ENCODE measurements at regions not wholly inside any gene's neighbourhood (a gene's known extent, or its start where the extent isn't known, plus 50 kb on each side); places are given as distances from the start of the nearest gene placed in this dataset.
"Not testable (repeated sequence)": the region's sequence is repeated elsewhere in the genome, so short reads cannot be mapped to it uniquely, and the experiment has no call there.

DNA sequence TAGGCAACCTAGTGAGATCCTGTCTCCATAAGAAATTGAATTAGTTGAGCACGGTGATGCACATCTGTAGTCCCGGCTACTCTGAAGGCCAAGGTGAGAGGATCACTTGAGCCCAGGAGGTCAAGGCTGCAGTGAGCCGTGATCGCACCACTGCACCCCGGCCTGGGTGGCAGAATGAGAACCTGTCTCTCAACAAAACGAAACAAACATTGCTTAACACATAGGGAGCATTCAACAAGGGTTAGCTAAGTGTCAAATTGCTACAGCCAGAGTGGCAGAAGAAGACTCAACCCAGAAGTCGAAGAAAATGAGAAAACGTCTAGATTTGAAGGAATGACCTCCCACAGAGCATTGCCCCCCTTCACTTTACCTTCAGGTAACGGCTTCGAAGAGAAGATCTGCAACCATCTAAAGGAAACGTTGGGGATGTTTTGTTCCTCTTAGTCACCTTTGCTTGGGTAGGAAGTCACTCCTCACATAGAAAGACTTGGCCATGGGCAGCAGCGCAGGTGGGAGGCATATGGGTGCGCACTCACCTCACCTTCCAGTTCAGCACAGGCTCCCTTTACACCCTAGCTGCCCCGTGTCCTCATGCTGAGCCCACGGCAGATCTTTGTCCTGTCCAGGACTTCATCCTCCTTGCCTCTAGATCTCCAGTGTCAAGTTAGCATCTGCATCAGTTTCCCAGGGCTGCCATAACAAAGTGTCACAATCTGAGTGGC is 63.7 kb upstream of the SHLD1 start:
- H3F3A ChIP-seq (replicated peaks; ENCODE audit: insufficient read depth) = no peaks in the 10 kb centered on the region
- WGBS (ENCODE audit: low lambda C conversion rate) = 69% methylated on average over 15 of the region's 15 CpGs
- H4K20me1 ChIP-seq (ENCODE audit: insufficient read depth) = no peaks in the 10 kb centered on the region
- no peaks in the 10 kb centered on the region for H3K9me2 ChIP-seq
- no peaks in the 10 kb centered on the region for H3K36me3 ChIP-seq (replicated peaks in 1 of 2; ENCODE audit: control insufficient read depth in 1 of 2, insufficient read depth in 2 of 2, low read length in 1 of 2)
- no peak overlapping the region for H3K27ac ChIP-seq (ENCODE audit: low read depth in 2 of 2, low read length in 1 of 2)
- TF ChIP-seq CTCF (IDR thresholded peaks at IDR 0.05) (no peak), SMC3 (IDR thresholded peaks at IDR 0.05; ENCODE audit: low read depth, low read length) (no peak), NFIC (IDR thresholded peaks at IDR 0.05; ENCODE audit: borderline replicate concordance) (no peak), NRF1 (IDR thresholded peaks at IDR 0.05; ENCODE audit: low read depth, low read length) (no peak)
- H3K9me3 ChIP-seq = no peaks in the 10 kb centered on the region
- no peak for DNase-seq
- H3K79me2 ChIP-seq (ENCODE audit: insufficient read depth) = no peaks in the 10 kb centered on the region
- no peaks in the 10 kb centered on the region for H3K27me3 ChIP-seq (ENCODE audit: insufficient read depth)
- ChIA-PET CTCF (interaction anchor here (1.0 kb wide), 1 partner anchor 9 kb away, joined by 4 read pairs; no protein-coding TSS in a partner anchor), POLR2A (no interaction called here)
- H3K9ac ChIP-seq = no peak overlapping the region
- peaks cover 0 to 2% of the 10 kb centered on the region in 2 experiments; a peak in 1 of 4 replicates for H3K4me1 ChIP-seq (ENCODE audit: control insufficient read depth in 1 of 2, insufficient read depth in 2 of 2, low read depth in 1 of 2, low read length in 1 of 2)
- H3K4me2 ChIP-seq = no peak overlapping the region
- no peak overlapping the region for H2AFZ ChIP-seq (ENCODE audit: low read depth)
- no peak overlapping the region for H3K4me3 ChIP-seq (ENCODE audit: low read depth in 2 of 2, low read length in 1 of 2)

DNA sequence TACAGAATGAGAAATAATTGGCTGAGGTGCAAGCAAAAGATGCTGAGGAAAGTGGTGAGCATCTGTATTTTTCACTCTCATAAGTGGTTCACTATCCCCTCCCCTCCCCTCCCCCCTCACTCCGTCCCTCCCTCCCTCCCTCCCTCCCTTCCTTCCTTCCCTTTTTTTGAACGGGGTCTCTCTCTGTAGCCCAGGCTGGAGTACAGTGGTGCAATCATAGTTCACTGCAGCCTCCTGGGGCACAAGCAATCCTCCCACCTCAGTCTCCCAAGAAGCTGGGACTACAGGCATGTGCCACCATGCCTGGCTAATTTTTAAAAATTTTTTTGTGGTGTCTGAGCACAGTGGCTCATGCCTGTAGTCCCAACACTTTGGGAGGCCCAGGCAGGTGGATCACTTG is 67.6 kb upstream of the SHLD1 start:
- H3K79me2 ChIP-seq (ENCODE audit: insufficient read depth); H3K4me3 ChIP-seq (ENCODE audit: low read depth in 2 of 2, low read length in 1 of 2); H3K9me2 ChIP-seq; H3K9me3 ChIP-seq; H3K36me3 ChIP-seq (replicated peaks in 1 of 2; ENCODE audit: control insufficient read depth in 1 of 2, insufficient read depth in 2 of 2, low read length in 1 of 2); DNase-seq; H3K27me3 ChIP-seq (ENCODE audit: insufficient read depth); H3F3A ChIP-seq (replicated peaks; ENCODE audit: insufficient read depth); H3K4me2 ChIP-seq; H3K4me1 ChIP-seq (ENCODE audit: control insufficient read depth in 1 of 2, insufficient read depth in 2 of 2, low read depth in 1 of 2, low read length in 1 of 2); H4K20me1 ChIP-seq (ENCODE audit: insufficient read depth); H3K9ac ChIP-seq; POLR2A ChIA-PET; H2AFZ ChIP-seq (ENCODE audit: low read depth); H3K27ac ChIP-seq (ENCODE audit: low read depth in 2 of 2, low read length in 1 of 2): not testable (repeated sequence)
- CTCF ChIA-PET = interaction anchor here (1.3 kb wide), 1 partner anchor 113 kb away, joined by 4 read pairs; no protein-coding TSS in a partner anchor
- whole genome bisulfite sequencing (ENCODE audit: low lambda C conversion rate) = 46% methylated on average over 2 of the region's 2 CpGs

GRCh38 chr20:5680192-5680591 is 69.4 kb upstream of the GPCPD1 start:
- Histone ChIP-seq H3K9me2 (no peaks in the 10 kb centered on the region), H3K79me2 (ENCODE audit: insufficient read depth) (no peaks in the 10 kb centered on the region), H3K4me3 (ENCODE audit: low read depth in 2 of 2, low read length in 1 of 2) (no peak overlapping the region), H2AFZ (ENCODE audit: low read depth) (no peak overlapping the region), H3F3A (replicated peaks; ENCODE audit: insufficient read depth) (no peaks in the 10 kb centered on the region), H4K20me1 (ENCODE audit: insufficient read depth) (no peaks in the 10 kb centered on the region), H3K4me2 (no peak overlapping the region), H3K36me3 (replicated peaks in 1 of 2; ENCODE audit: control insufficient read depth in 1 of 2, insufficient read depth in 2 of 2, low read length in 1 of 2) (no peaks in the 10 kb centered on the region), H3K4me1 (ENCODE audit: control insufficient read depth in 1 of 2, insufficient read depth in 2 of 2, low read depth in 1 of 2, low read length in 1 of 2) (no peaks in the 10 kb centered on the region), H3K27me3 (ENCODE audit: insufficient read depth) (no peaks in the 10 kb centered on the region), H3K27ac (ENCODE audit: low read depth in 2 of 2, low read length in 1 of 2) (no peak overlapping the region), H3K9me3 (no peaks in the 10 kb centered on the region), H3K9ac (no peak overlapping the region)
- DNase-seq = no peak
- POLR2A ChIA-PET = no interaction called here
- CTCF ChIA-PET = no interaction called here
- TF ChIP-seq POLR2AphosphoS5 (IDR thresholded peaks at IDR 0.05; ENCODE audit: low read depth, low read length) (no peak), MXI1 (IDR thresholded peaks at IDR 0.05; ENCODE audit: low read depth, low read length) (no peak), RXRA (IDR thresholded peaks at IDR 0.05; ENCODE audit: borderline replicate concordance, low read depth) (no peak), RCOR1 (IDR thresholded peaks at IDR 0.05; ENCODE audit: low read length) (no peak), SMC3 (IDR thresholded peaks at IDR 0.05; ENCODE audit: low read depth, low read length) (no peak), NRF1 (IDR thresholded peaks at IDR 0.05; ENCODE audit: low read depth, low read length) (no peak), JUND (IDR thresholded peaks at IDR 0.05) (no peak), CHD2 (IDR thresholded peaks at IDR 0.05; ENCODE audit: low read length, partially characterized antibody) (no peak), TAF1 (IDR thresholded peaks at IDR 0.05; ENCODE audit: borderline replicate concordance, low read depth, low read length) (no peak), EP300 (IDR thresholded peaks at IDR 0.05; ENCODE audit: borderline replicate concordance in 1 of 2, low read depth in 1 of 2, low read length in 1 of 2) (no peak)
- TF ChIP-seq, protein P1, sequence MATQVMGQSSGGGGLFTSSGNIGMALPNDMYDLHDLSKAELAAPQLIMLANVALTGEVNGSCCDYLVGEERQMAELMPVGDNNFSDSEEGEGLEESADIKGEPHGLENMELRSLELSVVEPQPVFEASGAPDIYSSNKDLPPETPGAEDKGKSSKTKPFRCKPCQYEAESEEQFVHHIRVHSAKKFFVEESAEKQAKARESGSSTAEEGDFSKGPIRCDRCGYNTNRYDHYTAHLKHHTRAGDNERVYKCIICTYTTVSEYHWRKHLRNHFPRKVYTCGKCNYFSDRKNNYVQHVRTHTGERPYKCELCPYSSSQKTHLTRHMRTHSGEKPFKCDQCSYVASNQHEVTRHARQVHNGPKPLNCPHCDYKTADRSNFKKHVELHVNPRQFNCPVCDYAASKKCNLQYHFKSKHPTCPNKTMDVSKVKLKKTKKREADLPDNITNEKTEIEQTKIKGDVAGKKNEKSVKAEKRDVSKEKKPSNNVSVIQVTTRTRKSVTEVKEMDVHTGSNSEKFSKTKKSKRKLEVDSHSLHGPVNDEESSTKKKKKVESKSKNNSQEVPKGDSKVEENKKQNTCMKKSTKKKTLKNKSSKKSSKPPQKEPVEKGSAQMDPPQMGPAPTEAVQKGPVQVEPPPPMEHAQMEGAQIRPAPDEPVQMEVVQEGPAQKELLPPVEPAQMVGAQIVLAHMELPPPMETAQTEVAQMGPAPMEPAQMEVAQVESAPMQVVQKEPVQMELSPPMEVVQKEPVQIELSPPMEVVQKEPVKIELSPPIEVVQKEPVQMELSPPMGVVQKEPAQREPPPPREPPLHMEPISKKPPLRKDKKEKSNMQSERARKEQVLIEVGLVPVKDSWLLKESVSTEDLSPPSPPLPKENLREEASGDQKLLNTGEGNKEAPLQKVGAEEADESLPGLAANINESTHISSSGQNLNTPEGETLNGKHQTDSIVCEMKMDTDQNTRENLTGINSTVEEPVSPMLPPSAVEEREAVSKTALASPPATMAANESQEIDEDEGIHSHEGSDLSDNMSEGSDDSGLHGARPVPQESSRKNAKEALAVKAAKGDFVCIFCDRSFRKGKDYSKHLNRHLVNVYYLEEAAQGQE (IDR thresholded peaks at IDR 0.05; ENCODE audit: low read depth, low read length) = no peak
- TF ChIP-seq, protein P2, sequence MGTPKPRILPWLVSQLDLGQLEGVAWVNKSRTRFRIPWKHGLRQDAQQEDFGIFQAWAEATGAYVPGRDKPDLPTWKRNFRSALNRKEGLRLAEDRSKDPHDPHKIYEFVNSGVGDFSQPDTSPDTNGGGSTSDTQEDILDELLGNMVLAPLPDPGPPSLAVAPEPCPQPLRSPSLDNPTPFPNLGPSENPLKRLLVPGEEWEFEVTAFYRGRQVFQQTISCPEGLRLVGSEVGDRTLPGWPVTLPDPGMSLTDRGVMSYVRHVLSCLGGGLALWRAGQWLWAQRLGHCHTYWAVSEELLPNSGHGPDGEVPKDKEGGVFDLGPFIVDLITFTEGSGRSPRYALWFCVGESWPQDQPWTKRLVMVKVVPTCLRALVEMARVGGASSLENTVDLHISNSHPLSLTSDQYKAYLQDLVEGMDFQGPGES (IDR thresholded peaks at IDR 0.05; ENCODE audit: low read depth, low read length) = no peak

Data from SK-N-SH (cell line).